ENCODE measurements at regions not wholly inside any gene's neighbourhood (a gene's known extent, or its start where the extent isn't known, plus 50 kb on each side); places are given as distances from the start of the nearest gene placed in this dataset.
A peak's percentile ranks its signal among the peaks of the same experiment; 100 is the strongest.

- TF ChIP-seq CTCF (IDR thresholded peaks at IDR 0.05) = no peak
Measured at GRCh38 chr18:75730249-75730648, 302.7 kb upstream of the SMIM21 start.

- TF ChIP-seq CTCF (IDR thresholded peaks at IDR 0.05) = no peak
Measured at GRCh38 chr18:75728621-75729020, 301.1 kb upstream of the SMIM21 start.

- peak; percentile 66 for TF ChIP-seq CTCF (IDR thresholded peaks at IDR 0.05)
Measured at GRCh38 chr18:75727456-75727855, 300.0 kb upstream of the SMIM21 start.

- TF ChIP-seq CTCF (IDR thresholded peaks at IDR 0.05) = no peak
Measured at GRCh38 chr18:75723521-75724340, 296.2 kb upstream of the SMIM21 start.

GRCh38 chr18:75714766-75715165, 287.3 kb upstream of the SMIM21 start:
- no peak for TF ChIP-seq CTCF (IDR thresholded peaks at IDR 0.05)

GRCh38 chr18:75700561-75700960, 273.1 kb upstream of the SMIM21 start:
- no peak for TF ChIP-seq CTCF (IDR thresholded peaks at IDR 0.05)

- no peak for TF ChIP-seq CTCF (IDR thresholded peaks at IDR 0.05)
Measured at GRCh38 chr18:75698861-75699260, 271.4 kb upstream of the SMIM21 start.

GRCh38 chr18:75697493-75697892, 270.0 kb upstream of the SMIM21 start:
- no peak for TF ChIP-seq CTCF (IDR thresholded peaks at IDR 0.05)

All from LNCAP (cell line).